H9 (cell line): ENCODE measurements at regions not wholly inside any gene's neighbourhood (a gene's known extent, or its start where the extent isn't known, plus 50 kb on each side); places are given as distances from the start of the nearest gene placed in this dataset.

ENCODE experiments used
- DNase-seq: peaks from one replicate; pipeline ENCODE4 v3.0.0-alpha.2; 2017
- H2AFZ ChIP-seq: one replicate; pipeline ENCODE4 v1.6.1; 2013; ENCODE audit warnings: mild to moderate bottlenecking, low read length, control low read depth, moderate library complexity
- H2AK5ac ChIP-seq: 2 replicates; pipeline ENCODE4 v1.6.1; 2013; ENCODE audit warnings: low read length, control low read depth, mixed read lengths; ENCODE audit not compliant: insufficient read length
- H2BK120ac ChIP-seq: one replicate; pipeline ENCODE4 v1.6.1; 2013; ENCODE audit warnings: low read depth, mild to moderate bottlenecking, low read length, control low read depth, inconsistent platforms; ENCODE audit not compliant: poor library complexity, severe bottlenecking
- H2BK12ac ChIP-seq: 2 replicates; pipeline ENCODE4 v1.6.1; 2013; ENCODE audit warnings: low read length, control low read depth, mixed read lengths, low read depth; ENCODE audit not compliant: insufficient read length
- H2BK15ac ChIP-seq: 2 replicates; pipeline ENCODE4 v1.6.1; 2013; ENCODE audit warnings: low read depth, low read length, control low read depth
- H2BK20ac ChIP-seq: one replicate; pipeline ENCODE4 v1.6.1; 2013; ENCODE audit warnings: low read depth, mild to moderate bottlenecking, low read length, control low read depth, inconsistent platforms; ENCODE audit not compliant: poor library complexity, severe bottlenecking
- H2BK5ac ChIP-seq: 2 replicates; pipeline ENCODE4 v1.6.1; 2013; ENCODE audit warnings: low read length, control low read depth, mixed read lengths; ENCODE audit not compliant: insufficient read length
- H3K14ac ChIP-seq: 2 replicates; pipeline ENCODE4 v1.6.1; 2013; ENCODE audit warnings: low read length, control low read depth; ENCODE audit not compliant: insufficient read depth
- H3K18ac ChIP-seq: 2 replicates; pipeline ENCODE4 v1.6.1; 2013; ENCODE audit warnings: low read depth, mild to moderate bottlenecking, mixed read lengths, low read length, control low read depth; ENCODE audit not compliant: insufficient read length
- H3K23ac ChIP-seq: 2 replicates; pipeline ENCODE4 v1.6.1; 2013; ENCODE audit warnings: low read length, control low read depth, mixed read lengths, low read depth; ENCODE audit not compliant: insufficient read length
- H3K23me2 ChIP-seq: 2 replicates; pipeline ENCODE4 v1.6.1; 2013; ENCODE audit warnings: low read depth, mild to moderate bottlenecking, mixed read lengths, low read length, control low read depth; ENCODE audit not compliant: insufficient read length, poor library complexity, severe bottlenecking
- H3K27ac ChIP-seq: 2 replicates; pipeline ENCODE4 v1.5.1; 2013; ENCODE audit warnings: low read length, control low read depth, mixed read lengths, low read depth; ENCODE audit not compliant: insufficient read length
- H3K27me3 ChIP-seq: 2 replicates; pipeline ENCODE4 v1.6.1; 2013; ENCODE audit warnings: low read length, control low read depth, inconsistent platforms; ENCODE audit not compliant: insufficient read depth
- H3K4ac ChIP-seq: 2 replicates; pipeline ENCODE4 v1.6.1; 2013; ENCODE audit warnings: low read depth, mild to moderate bottlenecking, control low read depth, inconsistent platforms, low read length, moderate library complexity
- H3K4me1 ChIP-seq: 2 replicates; pipeline ENCODE4 v1.6.1; 2013; ENCODE audit warnings: low read length, control low read depth, inconsistent platforms; ENCODE audit not compliant: insufficient read depth
- H3K4me2 ChIP-seq: 2 replicates; pipeline ENCODE4 v1.6.1; 2013; ENCODE audit warnings: low read length, control low read depth, mixed read lengths; ENCODE audit not compliant: insufficient read length, insufficient read depth
- H3K56ac ChIP-seq: 2 replicates; pipeline ENCODE4 v1.6.1; 2013; ENCODE audit warnings: low read depth, mild to moderate bottlenecking, mixed read lengths, low read length, control low read depth; ENCODE audit not compliant: insufficient read length
- H3K79me1 ChIP-seq: 2 replicates; pipeline ENCODE4 v1.6.1; 2013; ENCODE audit warnings: low read depth, mild to moderate bottlenecking, moderate library complexity, low read length, control low read depth, inconsistent platforms; ENCODE audit not compliant: insufficient read depth, poor library complexity, severe bottlenecking
- H3K79me2 ChIP-seq: 2 replicates; pipeline ENCODE4 v1.6.1; 2013; ENCODE audit warnings: low read length, control low read depth, inconsistent platforms; ENCODE audit not compliant: insufficient read depth
- H3K9ac ChIP-seq: 2 replicates; pipeline ENCODE4 v1.6.1; 2013; ENCODE audit warnings: low read length, control low read depth, mixed read lengths; ENCODE audit not compliant: insufficient read length; ENCODE audit errors: extremely low read depth
- H3K9me3 ChIP-seq: one replicate; pipeline ENCODE4 v1.6.1; 2013; ENCODE audit warnings: low read depth, low read length, inconsistent platforms; ENCODE audit not compliant: control insufficient read depth
- H3T11ph ChIP-seq: one replicate; pipeline ENCODE4 v1.6.1; 2013; ENCODE audit warnings: mild to moderate bottlenecking, low read length, control low read depth, inconsistent platforms
- H4K20me1 ChIP-seq: one replicate; pipeline ENCODE4 v1.6.1; 2013; ENCODE audit not compliant: control insufficient read depth, insufficient read length, insufficient read depth
- H4K5ac ChIP-seq: 2 replicates; pipeline ENCODE4 v1.6.1; 2013; ENCODE audit warnings: low read depth, mild to moderate bottlenecking, mixed read lengths, low read length, control low read depth; ENCODE audit not compliant: insufficient read length
- H4K8ac ChIP-seq: replicated peaks from 2 replicates; pipeline ENCODE4 v1.6.1; 2013; ENCODE audit warnings: low read length, control low read depth, mixed read lengths, low read depth; ENCODE audit not compliant: insufficient read length
- H4K91ac ChIP-seq: 2 replicates; pipeline ENCODE4 v1.6.1; 2013; ENCODE audit warnings: low read depth, mild to moderate bottlenecking, moderate library complexity, mixed read lengths, low read length, control low read depth; ENCODE audit not compliant: insufficient read length
- H3K27ac Mint-ChIP-seq, 3 experiments: 2 replicates in 2 of 3; 3 replicates in 1 of 3; pipeline ENCODE4 v1.8.0; 2020 to 2021; ENCODE audit warnings: mixed read lengths in 3 of 3, mild to moderate bottlenecking in 1 of 3, moderate library complexity in 1 of 3
- H3K27me3 Mint-ChIP-seq: 2 replicates; pipeline ENCODE4 v1.8.0; 2021; ENCODE audit warnings: low read depth, mild to moderate bottlenecking, moderate library complexity, mixed read lengths
- H3K36me3 Mint-ChIP-seq, 3 experiments: 2 replicates in 2 of 3; 3 replicates in 1 of 3; pipeline ENCODE4 v1.8.0; 2020 to 2021; ENCODE audit warnings: low read depth in 3 of 3, mixed read lengths in 3 of 3; ENCODE audit not compliant: insufficient read depth in 1 of 3
- H3K4me1 Mint-ChIP-seq, 2 experiments: 2 replicates each; pipeline ENCODE4 v1.8.0; 2020; ENCODE audit warnings: mixed read lengths in 2 of 2
- H3K4me3 Mint-ChIP-seq, 2 experiments: 2 replicates in 1 of 2; 3 replicates in 1 of 2; pipeline ENCODE4 v1.8.0; 2020 to 2021; ENCODE audit warnings: mild to moderate bottlenecking in 2 of 2, mixed read lengths in 2 of 2, moderate library complexity in 1 of 2
- H3K9me3 Mint-ChIP-seq, 2 experiments: 2 replicates in 1 of 2; 3 replicates in 1 of 2; pipeline ENCODE4 v1.8.0; 2020; ENCODE audit warnings: mild to moderate bottlenecking in 2 of 2, mixed read lengths in 2 of 2, moderate library complexity in 1 of 2
- CTCF ChIP-seq: fragments of 200-600 bp; sonication (generic); conservative IDR thresholded peaks from 3 replicates; pipeline ENCODE4 v1.8.0; 2021; ENCODE audit warnings: antibody characterized with exemption, mild to moderate bottlenecking
- WGBS: extraction: QIAGEN DNeasy Blood & Tissue Kit; methylation state at CpG from one replicate; pipeline ENCODE4 v1.1.7; 2013; ENCODE audit warnings: missing lambda C conversion rate, low lambda C conversion rate, mixed read lengths; ENCODE audit not compliant: insufficient read length; ENCODE audit errors: extremely low coverage; 5-methylcytosine and 5-hydroxymethylcytosine counted together

DNA sequence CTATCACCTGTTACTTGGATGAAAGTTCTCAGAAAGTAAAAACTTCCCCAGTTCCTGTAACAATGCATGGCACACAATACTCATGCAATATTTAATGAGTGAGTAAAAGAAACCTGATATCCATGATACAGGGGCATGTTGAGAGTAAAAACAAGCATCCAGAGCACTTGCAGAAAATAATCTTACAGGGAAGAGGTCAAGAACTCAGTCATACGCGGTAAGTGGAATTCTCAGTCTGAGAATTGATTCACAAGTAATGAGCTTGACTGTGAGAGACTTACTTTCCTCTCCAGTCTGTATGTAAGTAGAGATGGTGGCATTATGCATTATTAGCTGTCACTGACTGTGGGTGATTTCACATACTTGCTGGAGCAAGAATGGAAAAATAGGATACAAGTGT is 976.9 kb downstream of the BRINP3 start:
- no peaks in the 10 kb centered on the region for H3K79me1 ChIP-seq
- H3T11ph ChIP-seq: no peak overlapping the region
- H3K4me1 ChIP-seq: no peaks in the 10 kb centered on the region
- H3K23me2 ChIP-seq: no peaks in the 10 kb centered on the region
- no peak overlapping the region for H3K27ac ChIP-seq
- H3K23ac ChIP-seq: peak overlapping the region; percentile 91
- TF ChIP-seq CTCF: no peak
- H4K8ac ChIP-seq: no peak overlapping the region
- no peak overlapping the region for H2BK20ac ChIP-seq
- H4K20me1 ChIP-seq: no peaks in the 10 kb centered on the region
- Mint-ChIP-seq H3K4me1 (no peaks in the 10 kb centered on the region), H3K9me3 (no peaks in the 10 kb centered on the region; a peak in 1 of 5 replicates), H3K4me3 (no peak overlapping the region), H3K27me3 (no peaks in the 10 kb centered on the region), H3K27ac (no peak overlapping the region), H3K36me3 (no peaks in the 10 kb centered on the region; a peak in 1 of 7 replicates)
- H3K14ac ChIP-seq: no peak overlapping the region
- H3K4me2 ChIP-seq: no peak overlapping the region
- no peak overlapping the region for H4K5ac ChIP-seq
- H2AFZ ChIP-seq: no peak overlapping the region
- no peak for DNase-seq
- no peak overlapping the region for H2BK5ac ChIP-seq
- no peak overlapping the region for H2BK120ac ChIP-seq
- H3K79me2 ChIP-seq: no peaks in the 10 kb centered on the region
- H4K91ac ChIP-seq: no peak overlapping the region
- H3K56ac ChIP-seq: no peak overlapping the region
- H3K27me3 ChIP-seq: no peaks in the 10 kb centered on the region
- WGBS: no CpG with 5 or more reads among the region's 2 CpGs
- no peak overlapping the region for H2BK12ac ChIP-seq
- H2AK5ac ChIP-seq: no peak overlapping the region
- no peak overlapping the region for H3K9ac ChIP-seq
- no peak overlapping the region for H3K4ac ChIP-seq
- no peaks in the 10 kb centered on the region for H3K9me3 ChIP-seq
- H2BK15ac ChIP-seq: no peak overlapping the region
- no peak overlapping the region for H3K18ac ChIP-seq
